Activated CD8-positive, alpha-beta memory T cell treated with anti-CD3 and anti-CD28 coated beads, Interleukin-2, amount 10 ng/mL, durations not matched to agents 7 days and 5 days (primary cell): ENCODE measurements at regions not wholly inside any gene's neighbourhood (a gene's known extent, or its start where the extent isn't known, plus 50 kb on each side); places are given as distances from the start of the nearest gene placed in this dataset.

Experiments used
- ATAC-seq: fragments of 150-1000 bp; cut with Tn5 transposase; one replicate; pipeline ENCODE4 v1.10.0; 2021; ENCODE audit warnings: moderate library complexity
- CTCF ChIA-PET: fragments of 350-600 bp; sonication (Branson Sonifier 250); formaldehyde crosslinking; loops from one replicate; lab custom pipeline; 2021; ENCODE audit warnings: antibody characterized with exemption; lab: Charles Lee
- DNase-seq: peaks from one replicate; pipeline ENCODE4 v3.0.0-alpha.2; 2020
- H3K27ac Mint-ChIP-seq: one replicate; pipeline ENCODE4 v1.8.0; 2021; ENCODE audit warnings: mild to moderate bottlenecking, mixed read lengths
- H3K27me3 Mint-ChIP-seq: one replicate; pipeline ENCODE4 v1.8.0; 2021; ENCODE audit warnings: mixed read lengths
- H3K36me3 Mint-ChIP-seq: one replicate; pipeline ENCODE4 v1.8.0; 2021; ENCODE audit warnings: mild to moderate bottlenecking, mixed read lengths
- H3K4me1 Mint-ChIP-seq: one replicate; pipeline ENCODE4 v1.8.0; 2021; ENCODE audit warnings: mixed read lengths
- H3K4me3 Mint-ChIP-seq: one replicate; pipeline ENCODE4 v1.8.0; 2021; ENCODE audit warnings: mild to moderate bottlenecking, moderate library complexity, mixed read lengths
- H3K9me3 Mint-ChIP-seq: one replicate; pipeline ENCODE4 v1.8.0; 2022; ENCODE audit warnings: low read depth, mixed read lengths

DNA sequence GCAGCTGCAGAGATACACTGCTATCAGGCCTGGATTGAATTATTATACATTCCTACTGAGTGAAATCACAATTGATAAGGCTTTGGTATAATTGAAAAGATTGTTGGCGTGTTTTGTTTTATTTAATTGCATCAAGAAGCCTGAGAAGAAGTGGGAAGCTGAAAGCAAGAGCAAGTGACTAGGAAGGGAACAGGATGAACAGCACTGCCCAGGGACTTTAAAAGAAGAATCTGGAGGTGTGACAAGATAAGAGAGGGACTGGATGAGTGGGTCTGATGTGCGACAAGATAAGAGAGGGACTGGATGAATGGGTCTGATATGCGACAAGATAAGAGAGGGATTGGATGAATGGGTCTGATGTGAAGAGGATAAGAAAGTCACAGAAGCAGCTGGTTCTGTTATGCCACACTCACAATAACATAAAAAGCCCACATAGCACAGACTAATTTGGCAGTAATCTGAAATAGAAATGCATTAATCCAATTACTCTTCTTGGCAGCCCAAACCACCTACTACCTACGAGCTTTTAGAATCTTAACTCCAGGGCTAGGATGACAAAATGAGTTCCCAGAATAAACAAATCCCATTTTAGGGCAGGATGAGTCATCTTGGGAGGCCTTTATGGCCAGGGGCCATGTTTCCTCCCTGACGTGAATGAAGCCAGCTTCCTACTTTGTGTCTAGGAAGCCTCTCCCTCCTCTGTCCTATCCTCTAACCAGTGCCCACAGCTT, 129.7 kb downstream of the DUSP10 start:
- no peak overlapping the region for H3K4me3 Mint-ChIP-seq
- no peaks in the 10 kb centered on the region for H3K27me3 Mint-ChIP-seq
- no peaks in the 10 kb centered on the region for H3K36me3 Mint-ChIP-seq
- ATAC-seq (no peak), DNase-seq (no peak)
- H3K4me1 Mint-ChIP-seq: peaks cover 4% of the 10 kb centered on the region
- no peak overlapping the region for H3K27ac Mint-ChIP-seq
- CTCF ChIA-PET: no interaction called here
- no peaks in the 10 kb centered on the region for H3K9me3 Mint-ChIP-seq

DNA sequence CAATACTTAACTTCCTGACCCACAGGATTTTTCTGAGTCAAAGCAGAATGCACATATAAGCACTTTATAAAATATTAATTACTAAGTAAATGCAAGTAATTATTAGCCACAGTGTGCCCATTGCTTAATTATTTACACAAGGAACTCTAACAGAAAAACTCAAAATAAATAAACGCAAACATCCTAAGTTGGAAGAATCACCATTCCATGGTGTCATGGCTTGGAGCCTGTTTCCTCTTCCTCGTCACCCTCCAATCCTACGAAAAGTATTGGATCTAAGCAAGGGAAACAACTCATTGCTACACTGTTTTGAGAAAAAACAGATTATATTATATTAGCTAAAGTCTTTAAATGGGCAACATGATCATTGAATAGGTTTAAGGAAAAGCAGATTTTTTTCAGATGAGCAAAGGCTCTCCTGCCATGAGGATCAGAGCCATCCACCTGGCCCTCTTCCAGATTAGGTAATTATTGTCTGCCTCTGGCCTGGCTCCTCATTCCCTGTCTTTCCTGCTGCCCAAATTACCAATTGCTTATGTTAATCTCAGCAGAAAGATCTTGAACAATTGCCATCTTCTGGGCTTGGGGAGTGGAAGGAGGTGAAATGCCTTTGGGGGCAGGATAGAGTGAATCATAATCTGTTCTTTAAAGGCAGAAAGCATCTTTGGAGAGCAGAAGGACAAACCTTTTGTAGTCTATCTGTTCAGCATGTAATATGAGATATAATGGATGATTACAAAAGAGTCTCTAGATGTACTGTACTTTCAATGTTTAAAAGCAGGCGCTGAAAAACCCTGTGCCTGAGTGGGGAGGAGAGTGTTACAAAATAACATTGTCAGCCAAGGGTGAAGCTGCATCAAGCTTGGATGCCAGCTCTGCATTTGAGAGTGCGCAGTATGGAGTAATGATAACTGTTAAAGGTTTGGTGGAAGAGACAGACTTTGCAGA, 121.2 kb downstream of the DUSP10 start:
- no peak overlapping the region for H3K4me3 Mint-ChIP-seq
- CTCF ChIA-PET: interaction anchor here (1.5 kb wide), 1 partner anchor 11 kb away, joined by 4 read pairs; no protein-coding TSS in a partner anchor
- H3K4me1 Mint-ChIP-seq: no peaks in the 10 kb centered on the region
- H3K9me3 Mint-ChIP-seq: no peaks in the 10 kb centered on the region
- no peaks in the 10 kb centered on the region for H3K27me3 Mint-ChIP-seq
- ATAC-seq (no peak), DNase-seq (no peak)
- no peak overlapping the region for H3K27ac Mint-ChIP-seq
- H3K36me3 Mint-ChIP-seq: no peaks in the 10 kb centered on the region

DNA sequence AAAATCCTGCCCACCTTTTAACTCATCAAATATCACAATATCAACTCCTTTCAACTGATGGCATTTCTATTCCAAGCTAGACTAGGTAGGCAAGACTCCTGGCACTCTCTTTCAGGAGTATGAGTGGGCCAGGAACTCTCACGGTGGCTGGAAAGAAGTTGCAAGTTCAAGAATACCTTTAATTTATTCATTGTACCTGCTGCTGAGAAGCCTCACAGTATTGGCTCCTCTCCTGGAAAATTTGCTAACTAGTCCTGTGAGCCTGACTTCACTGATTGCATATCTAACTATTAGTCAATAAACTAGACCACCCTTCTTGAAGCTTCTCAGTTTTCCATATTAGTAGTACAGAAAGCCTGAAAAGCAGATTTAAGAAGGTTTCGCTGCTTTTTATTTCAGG, 120.2 kb downstream of the DUSP10 start:
- H3K27me3 Mint-ChIP-seq: peaks cover 3% of the 10 kb centered on the region
- H3K4me3 Mint-ChIP-seq: no peak overlapping the region
- DNase-seq (no peak), ATAC-seq (no peak)
- no peak overlapping the region for H3K27ac Mint-ChIP-seq
- no peaks in the 10 kb centered on the region for H3K4me1 Mint-ChIP-seq
- H3K9me3 Mint-ChIP-seq: no peaks in the 10 kb centered on the region
- CTCF ChIA-PET: interaction anchor here (1.1 to 1.5 kb wide), 2 partner anchors 10 to 46 kb away, joined by 3 to 4 read pairs; no protein-coding TSS in a partner anchor
- no peaks in the 10 kb centered on the region for H3K36me3 Mint-ChIP-seq

DNA sequence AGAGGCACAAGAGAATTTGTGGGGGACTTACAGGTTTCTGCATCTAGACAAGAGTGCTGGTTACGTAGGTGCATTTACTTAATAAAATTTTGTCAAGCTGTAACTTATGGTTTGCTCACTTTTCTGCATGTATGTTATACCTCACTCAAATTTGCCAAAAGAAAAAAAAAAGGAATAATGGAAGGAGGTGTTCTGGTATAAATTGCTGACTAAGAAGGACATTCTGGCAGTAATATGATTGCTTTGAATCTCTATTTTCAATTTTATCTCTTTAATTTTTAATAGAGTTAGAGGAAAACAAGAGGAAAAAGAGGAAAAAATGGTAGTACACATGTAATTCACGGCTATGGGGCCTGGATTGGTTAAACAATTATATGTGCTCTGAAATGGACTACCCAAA, 119.5 kb downstream of the DUSP10 start:
- Mint-ChIP-seq H3K4me3 (no peak overlapping the region), H3K4me1 (no peaks in the 10 kb centered on the region), H3K9me3 (no peaks in the 10 kb centered on the region), H3K27me3 (peaks cover 3% of the 10 kb centered on the region), H3K27ac (no peak overlapping the region), H3K36me3 (no peaks in the 10 kb centered on the region)
- CTCF ChIA-PET: interaction anchor here (1.1 to 1.5 kb wide), 2 partner anchors 9 to 47 kb away, joined by 3 to 4 read pairs; no protein-coding TSS in a partner anchor
- ATAC-seq: no peak
- no peak for DNase-seq

DNA sequence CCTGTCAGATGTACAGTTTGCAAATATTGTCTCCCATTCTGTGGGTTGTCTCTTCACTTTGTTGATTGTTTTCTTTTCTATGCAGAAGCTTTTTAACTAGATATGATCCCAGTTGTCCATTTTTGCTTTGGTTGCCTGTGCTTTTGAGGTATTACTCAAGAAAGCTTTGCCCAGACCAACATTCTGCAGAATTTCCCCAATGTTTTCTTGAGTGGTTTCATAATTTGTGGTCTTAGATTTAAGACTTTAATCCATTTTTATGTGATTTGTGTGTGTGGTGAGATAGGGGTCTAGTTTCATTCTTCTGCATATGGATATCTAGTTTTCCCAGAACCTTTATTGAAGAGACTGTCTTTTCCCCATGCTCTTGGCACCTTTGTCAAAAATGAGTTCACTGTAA, 116.9 kb downstream of the DUSP10 start:
- Mint-ChIP-seq H3K9me3 (no peaks in the 10 kb centered on the region), H3K4me3 (no peak overlapping the region), H3K36me3 (no peaks in the 10 kb centered on the region), H3K4me1 (no peaks in the 10 kb centered on the region), H3K27me3 (peaks cover 3% of the 10 kb centered on the region), H3K27ac (no peak overlapping the region)
- ATAC-seq: no peak
- CTCF ChIA-PET: no interaction called here
- DNase-seq: no peak

DNA sequence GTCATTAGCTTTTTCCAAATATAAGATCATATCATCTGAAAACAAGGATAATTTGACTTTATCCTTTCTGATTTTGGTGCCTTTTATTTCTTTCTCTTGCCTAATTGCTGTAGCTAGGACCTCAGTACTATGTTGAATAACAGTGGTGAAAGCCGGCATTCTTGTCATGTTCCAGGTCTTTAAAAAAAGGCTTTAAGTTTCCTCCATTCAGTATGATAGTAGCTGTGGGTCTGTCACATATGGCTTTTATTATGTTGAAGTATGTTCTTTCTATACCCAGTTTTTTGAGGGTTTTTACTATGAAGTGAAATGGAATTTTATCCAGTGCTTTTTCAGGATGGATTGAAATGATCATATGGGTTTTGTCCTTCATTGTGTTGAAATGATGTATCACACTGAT, 115.8 kb downstream of the DUSP10 start:
- Mint-ChIP-seq H3K27ac (no peak overlapping the region), H3K4me3 (no peak overlapping the region), H3K27me3 (peaks cover 3% of the 10 kb centered on the region), H3K36me3 (no peaks in the 10 kb centered on the region), H3K9me3 (no peaks in the 10 kb centered on the region), H3K4me1 (no peaks in the 10 kb centered on the region)
- no peak for DNase-seq
- ATAC-seq: no peak
- CTCF ChIA-PET: no interaction called here

DNA sequence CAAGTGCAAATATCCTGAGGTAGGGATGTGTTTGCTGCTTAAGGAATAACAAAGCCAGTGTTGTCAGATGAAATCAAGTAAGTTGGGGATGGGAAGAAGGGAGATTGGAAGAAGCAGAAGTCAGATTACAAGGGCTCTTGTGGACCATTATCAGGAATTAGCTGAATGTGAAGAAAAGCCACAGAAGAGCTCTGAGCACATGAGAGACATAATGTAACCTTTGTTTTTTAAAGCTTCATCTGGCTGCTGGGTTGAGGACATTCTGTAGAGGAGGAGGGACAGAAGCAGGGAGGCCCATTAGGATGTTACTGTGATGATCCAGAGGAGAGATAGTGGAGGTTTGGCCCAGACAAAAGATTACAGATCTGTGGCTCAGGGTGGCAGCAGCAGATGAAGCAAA, 111.7 kb downstream of the DUSP10 start:
- DNase-seq (no peak), ATAC-seq (no peak)
- Mint-ChIP-seq H3K9me3 (no peaks in the 10 kb centered on the region), H3K27ac (no peak overlapping the region), H3K4me1 (peaks cover 2% of the 10 kb centered on the region), H3K36me3 (no peaks in the 10 kb centered on the region), H3K4me3 (no peak overlapping the region), H3K27me3 (peaks cover 3% of the 10 kb centered on the region)
- CTCF ChIA-PET: no interaction called here

DNA sequence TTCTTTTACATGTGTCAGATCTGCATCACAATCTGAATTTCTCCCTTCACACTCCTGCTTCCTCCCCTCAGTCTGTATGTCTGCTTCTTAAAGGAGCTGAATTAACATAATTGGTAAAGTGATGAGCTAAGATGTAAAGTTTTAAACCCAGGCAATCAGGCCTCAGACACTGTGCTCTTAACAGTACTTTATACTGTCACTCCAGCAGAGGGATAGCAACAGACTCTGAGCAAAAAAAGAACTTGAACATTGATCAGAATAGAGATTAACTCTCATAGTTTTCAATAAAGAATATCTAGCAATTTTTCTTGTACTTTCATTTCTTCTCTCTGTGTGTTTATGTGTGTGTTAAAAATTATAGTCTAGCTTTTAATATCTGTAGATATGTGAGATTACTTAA, 110.3 kb downstream of the DUSP10 start:
- H3K27ac Mint-ChIP-seq: no peak overlapping the region
- DNase-seq: no peak
- H3K4me3 Mint-ChIP-seq: no peak overlapping the region
- H3K36me3 Mint-ChIP-seq: no peaks in the 10 kb centered on the region
- H3K4me1 Mint-ChIP-seq: peaks cover 2% of the 10 kb centered on the region
- H3K27me3 Mint-ChIP-seq: no peaks in the 10 kb centered on the region
- CTCF ChIA-PET: interaction anchor here (1.0 kb wide), 1 partner anchor 10 kb away, joined by 4 read pairs; no protein-coding TSS in a partner anchor
- no peaks in the 10 kb centered on the region for H3K9me3 Mint-ChIP-seq
- ATAC-seq: no peak

DNA sequence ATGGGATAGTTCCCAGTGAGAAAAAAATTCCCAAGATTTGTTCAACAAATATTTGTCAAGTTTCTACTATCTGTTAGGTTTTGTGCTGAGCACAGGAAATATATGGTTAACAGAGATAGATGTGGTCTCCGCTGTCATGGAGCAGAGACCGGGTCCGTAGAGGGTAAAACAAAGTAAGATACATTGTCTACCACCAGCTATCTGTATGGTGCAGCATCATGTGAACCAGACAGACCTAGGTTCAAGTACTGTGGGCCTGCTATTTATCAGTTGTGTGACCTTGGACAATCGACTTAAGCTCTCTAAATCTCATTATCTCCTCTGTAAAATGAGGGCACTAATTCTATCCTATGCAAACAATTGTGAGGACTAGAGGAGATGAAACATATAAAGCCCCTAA, 109.8 kb downstream of the DUSP10 start:
- Mint-ChIP-seq H3K36me3 (no peaks in the 10 kb centered on the region), H3K9me3 (no peaks in the 10 kb centered on the region), H3K4me1 (peaks cover 2% of the 10 kb centered on the region), H3K27me3 (no peaks in the 10 kb centered on the region), H3K27ac (no peak overlapping the region), H3K4me3 (no peak overlapping the region)
- ATAC-seq (no peak), DNase-seq (no peak)
- CTCF ChIA-PET: interaction anchor here (1.0 kb wide), 1 partner anchor 11 kb away, joined by 4 read pairs; no protein-coding TSS in a partner anchor

DNA sequence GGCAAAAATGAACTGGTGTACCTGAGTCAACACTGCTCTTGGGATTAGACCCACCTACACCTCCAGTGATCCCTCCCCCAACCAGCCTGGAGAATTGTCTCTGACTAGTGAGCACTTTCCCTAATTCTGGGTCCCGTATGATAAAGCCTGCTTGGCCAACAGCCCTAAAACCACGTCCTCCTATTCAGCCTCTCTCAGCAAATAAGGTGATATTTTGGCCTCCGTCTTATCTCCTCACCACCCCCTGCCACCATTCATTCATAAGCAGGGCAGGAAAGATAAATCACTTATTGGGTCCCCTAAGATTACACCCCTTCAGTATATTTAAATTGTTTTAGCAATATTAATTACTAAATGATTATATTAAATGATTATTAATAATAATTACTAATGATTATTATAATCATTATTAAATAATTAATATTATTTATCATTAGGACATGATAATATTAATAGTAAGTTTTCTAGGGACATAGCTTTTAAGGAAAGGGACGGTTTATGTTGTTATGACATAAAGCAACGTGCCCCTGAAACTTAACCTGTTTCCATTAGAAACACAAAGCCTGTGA, 108.0 kb downstream of the DUSP10 start:
- CTCF ChIA-PET: no interaction called here
- DNase-seq (no peak), ATAC-seq (no peak)
- H3K27ac Mint-ChIP-seq: no peak overlapping the region
- peaks cover 2% of the 10 kb centered on the region for H3K4me1 Mint-ChIP-seq
- H3K27me3 Mint-ChIP-seq: no peaks in the 10 kb centered on the region
- H3K36me3 Mint-ChIP-seq: no peaks in the 10 kb centered on the region
- no peaks in the 10 kb centered on the region for H3K9me3 Mint-ChIP-seq
- H3K4me3 Mint-ChIP-seq: no peak overlapping the region

DNA sequence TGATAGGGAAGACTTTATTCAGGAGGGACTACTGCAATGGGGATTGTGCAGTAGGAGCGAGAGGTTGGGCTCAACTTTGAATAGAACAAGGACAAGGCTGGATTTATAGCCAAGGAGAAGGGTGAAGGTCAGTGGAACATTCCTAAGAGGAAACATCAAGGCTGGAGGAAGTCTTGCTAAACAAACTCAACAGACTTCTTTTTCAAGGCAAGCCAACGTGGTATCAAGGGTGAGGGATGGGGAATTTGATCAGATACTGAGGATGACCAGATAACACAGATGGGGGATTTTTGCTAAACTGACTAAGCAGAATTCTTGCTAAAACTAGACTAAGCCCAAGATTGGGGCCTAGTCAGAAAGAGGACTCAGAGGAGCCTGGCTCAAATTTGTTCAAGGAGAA, 107.3 kb downstream of the DUSP10 start:
- no peak overlapping the region for H3K27ac Mint-ChIP-seq
- H3K4me3 Mint-ChIP-seq: no peak overlapping the region
- no peaks in the 10 kb centered on the region for H3K9me3 Mint-ChIP-seq

DNA sequence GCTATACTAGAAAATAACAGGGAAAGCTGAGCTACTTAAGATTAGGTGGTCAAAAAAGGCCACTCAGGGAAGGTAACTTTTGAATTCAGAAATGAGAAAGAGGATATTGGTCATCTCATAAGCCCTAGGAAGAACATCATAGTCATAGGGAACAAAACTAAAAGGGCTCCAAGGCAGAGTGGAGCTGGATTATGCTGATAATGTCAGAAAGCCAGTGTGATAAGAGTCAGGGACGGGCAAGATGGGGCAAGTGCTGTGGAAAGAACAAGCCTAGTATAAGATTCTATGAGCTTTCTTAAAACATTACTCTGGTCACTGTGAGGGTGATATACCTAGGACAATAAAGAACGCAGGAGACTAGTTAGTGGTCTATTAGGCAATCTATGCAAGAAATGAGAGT, 106.6 kb downstream of the DUSP10 start:
- H3K27me3 Mint-ChIP-seq: no peaks in the 10 kb centered on the region
- DNase-seq (no peak), ATAC-seq (no peak)
- CTCF ChIA-PET: no interaction called here
- H3K4me3 Mint-ChIP-seq: no peak overlapping the region
- no peaks in the 10 kb centered on the region for H3K36me3 Mint-ChIP-seq
- no peaks in the 10 kb centered on the region for H3K9me3 Mint-ChIP-seq
- no peak overlapping the region for H3K27ac Mint-ChIP-seq
- H3K4me1 Mint-ChIP-seq: peaks cover 2% of the 10 kb centered on the region

More for the DNA sequence above, 107.3 kb downstream of the DUSP10 start:
- Mint-ChIP-seq H3K36me3 (no peaks in the 10 kb centered on the region), H3K27me3 (no peaks in the 10 kb centered on the region), H3K4me1 (peaks cover 2% of the 10 kb centered on the region)
- ATAC-seq: no peak
- CTCF ChIA-PET: no interaction called here
- no peak for DNase-seq

DNA sequence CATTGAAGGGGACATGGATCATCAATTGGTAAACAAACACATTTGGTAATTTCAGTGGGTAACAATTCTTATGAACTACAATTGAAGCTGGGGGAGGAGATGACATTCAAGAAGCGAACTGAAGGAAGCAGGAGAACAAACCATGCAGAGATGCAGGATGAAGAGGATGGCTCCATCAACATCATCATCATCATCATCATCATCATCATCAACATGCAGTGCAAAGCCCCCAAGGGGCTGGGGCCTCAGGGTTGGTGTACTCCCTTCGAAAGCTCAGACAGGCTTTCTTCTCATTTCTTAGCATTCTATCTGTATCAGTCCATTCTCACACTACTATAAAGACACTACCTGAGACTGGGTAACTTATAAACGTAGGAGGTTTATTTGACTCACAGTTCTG, 105.8 kb downstream of the DUSP10 start:
- no peak overlapping the region for H3K27ac Mint-ChIP-seq
- peaks cover 2% of the 10 kb centered on the region for H3K4me1 Mint-ChIP-seq
- DNase-seq (no peak), ATAC-seq (no peak)
- no peaks in the 10 kb centered on the region for H3K36me3 Mint-ChIP-seq
- H3K4me3 Mint-ChIP-seq: no peak overlapping the region
- H3K27me3 Mint-ChIP-seq: no peaks in the 10 kb centered on the region
- CTCF ChIA-PET: no interaction called here
- H3K9me3 Mint-ChIP-seq: no peaks in the 10 kb centered on the region
